HG03280 (cell line): ENCODE measurements at regions not wholly inside any gene's neighbourhood (a gene's known extent, or its start where the extent isn't known, plus 50 kb on each side); places are given as distances from the start of the nearest gene placed in this dataset.

Source experiments
- ATAC-seq: cut with Tn5 transposase; IDR thresholded peaks from one replicate; pipeline ENCODE4 v1.9.1; 2021; ENCODE audit warnings: mild to moderate bottlenecking, moderate library complexity; ENCODE audit not compliant: unreplicated experiment

- ATAC-seq: no peak
Measured at GRCh38 chr10:112092519-112092918, 91.0 kb downstream of the GPAM start.

- no peak for ATAC-seq
Measured at GRCh38 chr10:112094984-112095383, 88.6 kb downstream of the GPAM start.

GRCh38 chr10:112095731-112096130 is 87.8 kb downstream of the GPAM start:
- ATAC-seq: no peak

- ATAC-seq: no peak
Measured at GRCh38 chr10:112098682-112099081, 84.9 kb downstream of the GPAM start.
